K562 (cell line): ENCODE measurements at regions not wholly inside any gene's neighbourhood (a gene's known extent, or its start where the extent isn't known, plus 50 kb on each side); places are given as distances from the start of the nearest gene placed in this dataset.

Experiments
- ATAC-seq: fragments of 200-7000 bp; cut with Tn5 transposase; 3 replicates; pipeline ENCODE4 v1.9.1; 2020; ENCODE audit warnings: moderate library complexity
- BruUV-seq: library from RNA; stranded (reverse); fragments of 400-500 nt; replicated peaks from 2 replicates; lab custom pipeline; 2021; lab: Mats Ljungman, UMichigan
- CTCF ChIA-PET: fragments of 300-600 bp; formaldehyde crosslinking; extraction: SDS; loops from one replicate; lab custom pipeline; 2021; ENCODE audit warnings: low intra/inter-chr PET ratio; lab: Yijun Ruan, JAX
- POLR2A ChIA-PET: fragments of 300-600, 350-650 bp; sonication (Branson Sonifier 250); formaldehyde crosslinking; extraction: SDS; loops from one replicate; lab custom pipeline; 2021; ENCODE audit warnings: antibody characterized with exemption, inconsistent platforms; lab: Yijun Ruan, JAX
- DNase-seq, 4 experiments: peaks; one replicate each; pipeline versions ENCODE4 v3.0.0 to v3.0.0-alpha.2; 2011 to 2018; ENCODE audit warnings: low spot score in 3 of 4, mixed read lengths in 3 of 4; ENCODE audit errors: extremely low read depth in 1 of 4
- FAIRE-seq: peaks from 2 replicates; lab custom pipeline; 2011; peaks lifted over from hg19 to GRCh38; lab: Jason Lieb, UNC
- H2AFZ ChIP-seq: 2 replicates; pipeline ENCODE4 v1.6.0; 2011; ENCODE audit warnings: low read depth, low read length, control low read depth, inconsistent platforms
- H3K27ac ChIP-seq: fragments of 200-600 bp; 3 replicates; pipeline ENCODE4 v1.8.0; 2011; ENCODE audit warnings: low read depth, mild to moderate bottlenecking, control low read depth, inconsistent platforms, low read length, moderate library complexity, mixed read lengths; ENCODE audit errors: extremely low read depth
- H3K27me3 ChIP-seq, 2 experiments: fragments of 300-600 bp in 1 of 2; 2 replicates in 1 of 2; 3 replicates in 1 of 2; pipeline versions ENCODE4 v1.6.0 to v1.8.0; 2011; ENCODE audit warnings: inconsistent platforms in 2 of 2, low read length in 2 of 2, mild to moderate bottlenecking in 1 of 2, mixed read lengths in 1 of 2, moderate library complexity in 1 of 2; ENCODE audit not compliant: control insufficient read depth in 2 of 2, insufficient read depth in 2 of 2
- H3K36me3 ChIP-seq: fragments of 300-600 bp; 3 replicates; pipeline ENCODE4 v1.8.0; 2011; ENCODE audit warnings: mild to moderate bottlenecking, low read length, inconsistent platforms; ENCODE audit not compliant: control insufficient read depth, insufficient read depth
- H3K4me1 ChIP-seq, 2 experiments: fragments of 200-600 bp in 1 of 2; replicated peaks in 1 of 2; 2 replicates in 1 of 2; 3 replicates in 1 of 2; pipeline versions ENCODE4 v1.5.1 to v1.8.0; 2011; ENCODE audit warnings: inconsistent platforms in 2 of 2, low read length in 2 of 2, mild to moderate bottlenecking in 1 of 2, mixed read lengths in 1 of 2, moderate library complexity in 1 of 2; ENCODE audit not compliant: control insufficient read depth in 2 of 2, insufficient read depth in 2 of 2
- H3K4me2 ChIP-seq: 2 replicates; pipeline ENCODE4 v1.6.1; 2011; ENCODE audit warnings: low read length, control low read depth, inconsistent platforms, mixed read lengths; ENCODE audit not compliant: insufficient read depth
- H3K4me3 ChIP-seq: fragments of 200-600 bp; sonication (generic), shearing (Covaris generic); 2 replicates; pipeline ENCODE4 v1.5.1; 2016; ENCODE audit warnings: control low read depth, inconsistent platforms
- H3K79me2 ChIP-seq: fragments of 200-600 bp; 3 replicates; pipeline ENCODE4 v1.8.0; 2011; ENCODE audit warnings: low read length, inconsistent platforms; ENCODE audit not compliant: control insufficient read depth, insufficient read depth
- H3K9ac ChIP-seq, 2 experiments: 2 replicates each; pipeline versions ENCODE4 v1.6.0 to v1.6.1; 2011; ENCODE audit warnings: low read depth in 2 of 2, low read length in 2 of 2, control low read depth in 1 of 2, inconsistent platforms in 1 of 2, mild to moderate bottlenecking in 1 of 2, mixed read lengths in 1 of 2; ENCODE audit not compliant: insufficient read depth in 1 of 2
- H3K9me1 ChIP-seq: one replicate; pipeline ENCODE4 v1.6.0; 2011; ENCODE audit warnings: inconsistent platforms, mild to moderate bottlenecking, low read length, moderate library complexity; ENCODE audit not compliant: control insufficient read depth, insufficient read depth
- H3K9me3 ChIP-seq: replicated peaks from 2 replicates; pipeline ENCODE4 v1.5.1; 2011; ENCODE audit warnings: low read depth, low read length, inconsistent platforms; ENCODE audit not compliant: control insufficient read depth, insufficient read depth
- H4K20me1 ChIP-seq: replicated peaks from 2 replicates; pipeline ENCODE4 v1.6.1; 2011; ENCODE audit warnings: low read length, inconsistent platforms, mixed read lengths; ENCODE audit not compliant: control insufficient read depth, insufficient read depth
- AFF1 ChIP-seq, 2 experiments: fragments of 450-650 bp; IDR thresholded peaks; 2 replicates each; pipeline ENCODE4 v1.6.1; 2018; ENCODE audit warnings: mild to moderate bottlenecking in 2 of 2, low read depth in 1 of 2; ENCODE audit not compliant: partially characterized antibody in 2 of 2
- C11orf30 ChIP-seq: fragments of 450-650 bp; IDR thresholded peaks from 2 replicates; pipeline ENCODE4 v1.6.1; 2016; ENCODE audit warnings: low read depth, mild to moderate bottlenecking
- CHCHD3 ChIP-seq: fragments of 250-450 bp; sonication (Bioruptor Pico); IDR thresholded peaks from 2 replicates; pipeline ENCODE4 v2.1.2; 2022; ENCODE audit warnings: mild to moderate bottlenecking
- HLTF ChIP-seq: fragments of 450-650 bp; IDR thresholded peaks from 2 replicates; pipeline ENCODE4 v1.6.1; 2016
- KLF1 ChIP-seq: fragments of 450-650 bp; IDR thresholded peaks from 2 replicates; pipeline ENCODE4 v1.6.1; 2016; ENCODE audit warnings: missing genetic modification characterization, missing compliant biosample characterization
- PKNOX1 ChIP-seq: fragments of 450-650 bp; IDR thresholded peaks from 2 replicates; pipeline ENCODE4 v1.6.1; 2016
- POLR2H ChIP-seq: IDR thresholded peaks from 2 replicates; pipeline ENCODE4 v1.6.1; 2016; ENCODE audit warnings: missing genetic modification characterization, low read depth, mild to moderate bottlenecking, control low read depth, missing compliant biosample characterization, moderate library complexity
- SMARCA4 ChIP-seq: fragments of 450-650 bp; IDR thresholded peaks from 2 replicates; pipeline ENCODE4 v1.6.1; 2016
- ZFP30 ChIP-seq: fragments of 250-450 bp; sonication (Bioruptor Pico); IDR thresholded peaks from 2 replicates; pipeline ENCODE4 v1.8.0; 2022; ENCODE audit warnings: moderate library complexity, mild to moderate bottlenecking, inconsistent platforms, borderline replicate concordance
- ZNF431 ChIP-seq: sonication (generic); formaldehyde crosslinking; IDR thresholded peaks from 2 replicates; pipeline ENCODE4 v1.8.0; 2022; ENCODE audit warnings: mild to moderate bottlenecking, missing genetic modification reagents
- ZNF436 ChIP-seq: fragments of 250-450, 450-650 bp; sonication (Bioruptor Pico); formaldehyde crosslinking; IDR thresholded peaks from 2 replicates; pipeline ENCODE4 v1.7.0; 2020; ENCODE audit warnings: mild to moderate bottlenecking
- WGBS: fragments of 100-300 bp; shearing (Covaris generic); methylation state at CpG from one replicate; pipeline ENCODE4 v1.1.6; 2016; ENCODE audit warnings: low coverage, mixed read lengths; ENCODE audit not compliant: insufficient coverage; ENCODE audit errors: missing lambda C conversion rate; 5-methylcytosine and 5-hydroxymethylcytosine counted together
- in situ Hi-C: fragments of 300-500 bp; cut with MboI; formaldehyde crosslinking; loops from 4 replicates; pipeline ENCODE4 v1.15.0; 2018; ENCODE audit warnings: inconsistent platforms, mixed read lengths
- intact Hi-C: fragments of 100-400 bp; cut with micrococcal nuclease; formaldehyde crosslinking; loops from 2 replicates; pipeline ENCODE4 v1.14.2; 2022

- H3K9me3 ChIP-seq = no peaks in the 10 kb centered on the region
- POLR2A ChIA-PET = no interaction called here
- no peak overlapping the region for H3K4me3 ChIP-seq
- H4K20me1 ChIP-seq = no peaks in the 10 kb centered on the region
- no peaks in the 10 kb centered on the region for H3K4me1 ChIP-seq
- BruUV-seq = no TSS peak
- no peak for TF ChIP-seq ZFP30
- TF ChIP-seq C11orf30 = no peak
- CTCF ChIA-PET = no interaction called here
- no peaks in the 10 kb centered on the region for H3K27me3 ChIP-seq
- WGBS = 7% methylated on average over 3 of the region's 3 CpGs
- ATAC-seq = no peak
- intact Hi-C loops (no loop called here), in situ Hi-C loops (no loop called here)
- FAIRE-seq = no peak
- no peak overlapping the region for H3K4me2 ChIP-seq
- H3K9ac ChIP-seq = no peak overlapping the region
- H2AFZ ChIP-seq = no peak overlapping the region
- DNase-seq = no peak
- H3K36me3 ChIP-seq = no peaks in the 10 kb centered on the region
- H3K79me2 ChIP-seq = no peaks in the 10 kb centered on the region
- H3K27ac ChIP-seq = no peak overlapping the region
- no peaks in the 10 kb centered on the region for H3K9me1 ChIP-seq
These were observed 151.6 kb downstream of the ZNF486 start for GRCh38 chr19:20318616-20319015.

GRCh38 chr19:20315543-20315942 lies 148.5 kb downstream of the ZNF486 start:
- intact Hi-C loops = no loop called here
- ATAC-seq (no peak), DNase-seq (no peak), FAIRE-seq (no peak)
- CTCF ChIA-PET = no interaction called here
- Histone ChIP-seq H3K9me3 (no peaks in the 10 kb centered on the region), H3K36me3 (no peaks in the 10 kb centered on the region), H3K4me3 (no peak overlapping the region), H4K20me1 (no peaks in the 10 kb centered on the region), H3K79me2 (no peaks in the 10 kb centered on the region), H3K9me1 (no peaks in the 10 kb centered on the region), H3K4me1 (no peaks in the 10 kb centered on the region), H3K27me3 (no peaks in the 10 kb centered on the region), H3K9ac (no peak overlapping the region), H2AFZ (no peak overlapping the region), H3K27ac (no peak overlapping the region), H3K4me2 (no peak overlapping the region)
- POLR2A ChIA-PET = no interaction called here
- 3% methylated on average over 6 of the region's 6 CpGs for WGBS
- BruUV-seq = no TSS peak
- in situ Hi-C loops = no loop called here
- TF ChIP-seq ZNF431 (CRISPR knock-in tag) (no peak), ZNF436 (CRISPR knock-in tag) (no peak), PKNOX1 (no peak), POLR2H (tag) (no peak), HLTF (no peak), AFF1 (IDR thresholded peaks at IDR 0.05; ENCODE audit: low read depth in 1 of 2, partially characterized antibody in 2 of 2) (no peak), KLF1 (tag) (no peak), CHCHD3 (CRISPR knock-in tag) (no peak), SMARCA4 (no peak)
